Peyer's patch (tissue), 4 donors: ENCODE measurements at regions not wholly inside any gene's neighbourhood (a gene's known extent, or its start where the extent isn't known, plus 50 kb on each side); places are given as distances from the start of the nearest gene placed in this dataset.

Experiments
- DNase-seq, 3 donors: peaks; one replicate each; pipeline ENCODE4 v3.0.0-alpha.2; 2017 to 2019
- H3K27ac ChIP-seq, 4 donors: fragments of 200-600 bp; sonication (generic); one replicate each; pipeline ENCODE4 v1.5.1; 2016 to 2019
- H3K27me3 ChIP-seq, 2 donors: fragments of 200-600 bp; sonication (generic); one replicate each; pipeline ENCODE4 v1.5.1; 2019
- H3K36me3 ChIP-seq, 3 donors: fragments of 200-600 bp; sonication (generic); one replicate each; pipeline ENCODE4 v1.5.1; 2016 to 2019
- H3K4me1 ChIP-seq, 4 donors: fragments of 200-600 bp; sonication (generic); one replicate each; pipeline ENCODE4 v1.5.1; 2016 to 2019
- H3K4me3 ChIP-seq, 4 donors: fragments of 200-600 bp; sonication (generic); 1 replicate in 3 of 4; 2 replicates in 1 of 4; pipeline ENCODE4 v1.5.1; 2016 to 2019; ENCODE audit warnings: mild to moderate bottlenecking in 1 of 4
- H3K9me3 ChIP-seq, 4 donors: fragments of 200-600 bp; sonication (generic); one replicate each; pipeline ENCODE4 v1.5.1; 2016 to 2019; ENCODE audit warnings: mild to moderate bottlenecking in 1 of 4
- CTCF ChIP-seq, 6 experiments: fragments of 450-650 bp in 4 of 6; fragments of 200-600 bp in 2 of 6; sonication (generic) in 1 of 6; IDR thresholded peaks; one replicate each; pipeline ENCODE4 v1.5.1; 2017 to 2019; ENCODE audit warnings: antibody characterized with exemption in 6 of 6, mild to moderate bottlenecking in 3 of 6, moderate library complexity in 1 of 6
- POLR2A ChIP-seq, 2 donors: fragments of 450-650 bp; IDR thresholded peaks; one replicate each; pipeline ENCODE4 v1.5.1; 2017; ENCODE audit warnings: antibody characterized with exemption in 2 of 2, mild to moderate bottlenecking in 2 of 2, moderate library complexity in 2 of 2

GRCh38 chr2:235165136-235165535 is 213.3 kb downstream of the SH3BP4 start:
- no peak for DNase-seq
- Histone ChIP-seq H3K27me3 (no peaks in the 10 kb centered on the region), H3K9me3 (no peaks in the 10 kb centered on the region), H3K4me3 (no peak overlapping the region), H3K27ac (no peak overlapping the region), H3K4me1 (no peaks in the 10 kb centered on the region), H3K36me3 (no peaks in the 10 kb centered on the region)
- TF ChIP-seq POLR2A (IDR thresholded peaks at IDR 0.05) (no peak), CTCF (IDR thresholded peaks at IDR 0.05) (no peak)

GRCh38 chr2:235165631-235166030 is 213.8 kb downstream of the SH3BP4 start:
- Histone ChIP-seq H3K27me3 (no peaks in the 10 kb centered on the region), H3K4me3 (no peak overlapping the region), H3K36me3 (no peaks in the 10 kb centered on the region), H3K9me3 (no peaks in the 10 kb centered on the region), H3K4me1 (peaks cover 0 to 3% (median 0%) of the 10 kb centered on the region in 4 donors), H3K27ac (no peak overlapping the region)
- TF ChIP-seq POLR2A (IDR thresholded peaks at IDR 0.05) (no peak), CTCF (IDR thresholded peaks at IDR 0.05) (no peak)
- DNase-seq = no peak

GRCh38 chr2:235168174-235168979 is 216.6 kb downstream of the SH3BP4 start:
- H3K4me3 ChIP-seq = no peak overlapping the region
- H3K9me3 ChIP-seq = no peaks in the 10 kb centered on the region
- no peak for DNase-seq
- no peaks in the 10 kb centered on the region for H3K27me3 ChIP-seq
- H3K4me1 ChIP-seq = peaks cover 0 to 20% (median 0%) of the 10 kb centered on the region in 4 donors
- TF ChIP-seq CTCF (IDR thresholded peaks at IDR 0.05) = no peak
- no peak for TF ChIP-seq POLR2A (IDR thresholded peaks at IDR 0.05)
- H3K27ac ChIP-seq = no peak overlapping the region
- H3K36me3 ChIP-seq = no peaks in the 10 kb centered on the region

GRCh38 chr2:235170016-235170415 is 218.2 kb downstream of the SH3BP4 start:
- no peaks in the 10 kb centered on the region for H3K27me3 ChIP-seq

More at GRCh38 chr2:235170016-235170415, 218.2 kb downstream of the SH3BP4 start:
- TF ChIP-seq CTCF (IDR thresholded peaks at IDR 0.05) = no peak
- no peak for TF ChIP-seq POLR2A (IDR thresholded peaks at IDR 0.05)
- H3K4me3 ChIP-seq = no peak overlapping the region
- peaks cover 0 to 20% (median 0%) of the 10 kb centered on the region in 4 donors for H3K4me1 ChIP-seq
- no peak for DNase-seq
- no peak overlapping the region for H3K27ac ChIP-seq
- no peaks in the 10 kb centered on the region for H3K9me3 ChIP-seq
- no peaks in the 10 kb centered on the region for H3K36me3 ChIP-seq
